Gastroesophageal sphincter (tissue), 3 donors: ENCODE measurements at regions not wholly inside any gene's neighbourhood (a gene's known extent, or its start where the extent isn't known, plus 50 kb on each side); places are given as distances from the start of the nearest gene placed in this dataset.

Experiments used
- CTCF ChIP-seq, 4 experiments: fragments of 200-600 bp in 2 of 4; fragments of 450-650 bp in 2 of 4; sonication (generic) in 1 of 4; IDR thresholded peaks; one replicate each; pipeline ENCODE4 v1.5.1; 2017 to 2019; ENCODE audit warnings: antibody characterized with exemption in 4 of 4, mild to moderate bottlenecking in 2 of 4, moderate library complexity in 2 of 4
- EP300 ChIP-seq: sonication (generic); formaldehyde crosslinking; IDR thresholded peaks from one replicate; pipeline ENCODE4 v1.6.1; 2017; ENCODE audit warnings: antibody characterized with exemption, mild to moderate bottlenecking
- POLR2A ChIP-seq, 2 donors: fragments of 450-650 bp; IDR thresholded peaks; one replicate each; pipeline ENCODE4 v1.6.1; 2017; ENCODE audit warnings: antibody characterized with exemption in 2 of 2, mild to moderate bottlenecking in 2 of 2, moderate library complexity in 1 of 2

GRCh38 chr20:60540591-60540990 is 582.4 kb downstream of the CDH26 start:
- TF ChIP-seq CTCF (IDR thresholded peaks at IDR 0.05) (no peak), POLR2A (IDR thresholded peaks at IDR 0.05) (no peak), EP300 (no peak)
